CD4-positive, alpha-beta T cell treated with Interleukin-12 subunit alpha and Interleukin-12 subunit beta, for 1 hour (primary cell): ENCODE measurements at regions not wholly inside any gene's neighbourhood (a gene's known extent, or its start where the extent isn't known, plus 50 kb on each side); places are given as distances from the start of the nearest gene placed in this dataset.
A peak's percentile ranks its signal among the peaks of the same experiment; 100 is the strongest.

Experiments
- DNase-seq: peaks from one replicate; pipeline ENCODE4 v3.0.0-alpha.2; 2020

DNA sequence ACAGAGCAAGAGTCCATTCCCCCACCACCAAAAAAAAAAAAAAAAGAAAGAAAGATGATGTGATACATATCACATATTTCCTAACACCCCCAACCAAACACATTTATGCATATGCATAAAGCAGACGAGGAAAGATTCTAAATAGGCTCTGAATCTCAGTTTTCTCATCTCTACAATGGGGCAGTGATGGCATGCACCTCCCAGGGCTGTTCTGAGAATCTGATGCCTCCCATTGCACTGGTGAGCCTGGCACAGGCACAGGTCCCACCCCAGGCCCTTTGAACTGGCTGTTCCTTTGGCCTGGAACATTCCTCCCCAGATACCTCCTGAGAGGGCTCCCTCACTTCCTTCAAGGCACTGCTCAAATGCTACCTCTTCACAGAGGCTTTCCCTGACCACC, 116.5 kb downstream of the C9orf50 start:
- no peak for DNase-seq

DNA sequence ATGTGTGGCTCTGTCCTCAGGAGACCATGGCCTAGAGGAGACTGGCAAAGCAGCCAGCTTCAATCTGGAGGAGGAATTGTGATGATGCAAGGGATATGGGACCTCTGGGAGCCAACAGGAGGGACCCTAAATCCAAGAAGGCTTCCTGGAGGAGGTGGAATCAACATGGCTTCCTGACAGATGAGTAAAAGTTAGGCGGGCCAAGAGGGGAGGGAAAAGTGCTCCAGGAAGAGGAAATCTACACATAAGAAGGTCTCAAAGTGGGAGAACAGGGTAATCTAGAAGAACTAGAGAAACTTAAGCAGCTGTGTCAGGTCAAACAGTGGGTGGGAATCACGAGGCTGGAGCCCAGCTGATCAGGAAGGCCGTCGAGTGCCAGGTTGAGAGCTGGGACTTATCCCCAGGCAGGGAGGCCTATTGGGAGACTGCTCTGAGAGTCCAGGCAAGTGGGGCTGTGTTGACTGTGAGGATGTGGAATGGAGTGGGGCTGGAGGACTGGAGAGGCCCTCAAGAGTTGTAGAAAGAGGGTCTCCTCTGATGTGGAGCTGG, 119.1 kb downstream of the C9orf50 start:
- DNase-seq: no peak

DNA sequence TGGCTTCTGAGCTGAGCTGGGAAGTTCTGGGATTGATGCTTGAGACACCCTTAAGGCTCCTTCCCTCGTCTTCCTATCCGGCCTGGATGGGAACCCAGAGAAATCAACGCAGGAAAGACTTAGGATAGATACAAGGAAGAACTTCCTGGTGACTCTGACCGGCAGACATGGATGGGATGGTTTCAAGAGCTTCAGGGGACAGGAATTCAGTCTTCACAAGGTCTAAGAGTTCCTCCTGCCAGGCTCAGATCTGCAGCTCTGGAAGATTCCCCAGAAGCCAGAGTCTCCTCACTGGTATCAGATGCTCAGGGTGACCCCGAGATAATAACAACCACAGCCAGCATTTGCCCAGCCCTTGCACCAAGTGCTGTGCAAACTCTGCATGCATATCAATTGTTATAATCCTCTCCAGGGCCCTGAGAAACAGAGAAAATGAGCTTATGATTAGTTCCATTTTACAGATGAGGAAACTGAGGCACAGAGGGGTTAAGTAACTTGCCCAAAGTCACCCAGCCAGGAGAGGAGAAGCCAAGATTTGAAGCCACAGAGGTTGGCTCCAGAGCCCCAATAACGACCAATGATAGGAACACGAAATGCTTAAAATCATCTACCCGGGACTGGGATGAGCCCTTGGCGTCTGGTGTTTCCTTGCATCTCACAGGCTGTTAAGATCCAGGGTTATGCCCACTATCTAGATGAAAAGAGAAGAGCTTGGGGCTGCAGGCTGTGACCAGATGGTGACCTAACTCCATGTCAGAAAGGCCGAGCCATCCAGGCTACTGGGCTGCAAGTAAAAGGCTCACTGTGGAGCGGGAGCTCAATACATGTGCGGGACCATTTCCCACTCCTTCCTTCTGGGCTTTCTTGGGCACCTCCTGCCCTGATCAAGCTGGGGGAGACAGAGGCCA, 119.8 kb downstream of the C9orf50 start:
- DNase-seq: no peak

DNA sequence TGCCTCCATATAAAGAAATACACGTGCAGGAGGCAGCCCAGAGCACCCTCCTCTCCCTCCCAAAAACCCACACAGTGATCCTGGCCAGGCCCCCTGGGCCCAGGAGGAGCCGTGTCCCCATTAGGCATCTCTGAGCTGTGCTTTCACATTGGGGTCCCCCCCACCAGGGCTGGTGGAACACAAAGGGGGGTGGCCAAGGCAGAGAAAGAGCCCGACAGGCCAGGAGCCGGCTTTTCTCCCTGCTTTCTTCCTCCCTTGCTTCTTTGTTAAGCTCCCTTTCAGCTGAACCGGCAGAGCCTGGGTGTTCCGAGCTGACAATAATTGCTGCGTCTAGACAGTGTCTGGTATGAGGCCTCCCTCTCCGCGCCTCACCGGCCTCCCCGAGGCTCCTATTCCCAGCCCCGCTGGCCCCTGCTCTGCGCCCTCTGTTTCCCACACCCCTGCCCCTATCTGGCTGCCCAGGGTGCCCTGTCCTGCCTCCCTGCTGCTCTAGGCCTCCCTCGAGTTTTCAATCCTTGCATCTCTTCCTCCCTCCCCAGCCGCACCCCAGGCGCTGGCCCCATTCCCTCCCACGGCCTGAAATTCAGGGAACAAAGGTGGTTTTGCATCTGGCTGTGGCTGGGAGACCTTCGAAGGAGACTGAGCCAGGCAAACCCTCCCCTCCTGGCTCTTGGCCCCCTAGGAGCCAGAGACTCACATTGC, 120.6 kb downstream of the C9orf50 start:
- no peak for DNase-seq

DNA sequence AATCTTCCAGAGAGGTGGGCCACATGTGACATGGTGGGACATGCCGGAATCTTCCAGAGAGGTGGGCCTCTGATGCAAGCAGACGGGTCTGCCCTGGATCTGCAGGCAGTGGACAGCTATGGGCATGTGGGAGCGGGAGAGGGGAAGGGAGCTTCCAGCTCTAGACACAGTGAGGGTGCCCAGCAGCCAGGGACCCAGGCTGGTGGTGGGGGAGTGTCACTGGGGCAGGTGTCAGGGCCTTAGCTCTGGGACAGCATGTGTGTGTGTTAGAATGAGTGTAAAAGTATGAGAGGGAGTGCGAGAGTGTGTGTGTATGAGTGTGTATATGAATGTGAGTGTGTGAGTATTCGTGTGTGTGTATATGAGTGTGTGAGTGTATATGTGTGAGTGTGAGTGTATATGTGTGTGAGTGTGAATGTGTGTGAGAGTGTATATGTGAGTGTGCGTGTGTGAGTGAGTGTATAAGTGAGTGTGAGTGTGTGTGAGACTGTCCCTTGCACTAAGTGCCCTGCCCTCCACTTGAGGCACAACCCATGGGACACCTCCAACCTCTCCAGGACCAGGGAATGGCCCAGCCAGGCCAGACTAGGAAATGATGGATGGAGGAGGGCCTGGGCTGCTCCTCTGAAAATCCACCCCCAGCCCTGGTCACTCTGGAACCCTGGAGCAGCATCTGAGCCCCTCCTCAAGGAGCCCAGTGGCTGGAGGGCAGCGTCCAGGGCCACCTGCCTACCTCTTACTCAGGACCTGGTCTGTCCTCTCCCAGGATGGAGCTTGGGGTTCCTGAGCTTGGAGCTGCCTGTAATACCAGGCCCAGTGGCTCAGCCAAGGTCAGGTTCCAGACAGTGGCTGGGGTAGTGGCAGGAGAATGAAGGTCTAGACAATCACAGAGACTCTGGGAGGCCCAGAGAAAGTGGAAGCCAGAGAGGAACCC, 122.2 kb downstream of the C9orf50 start:
- no peak for DNase-seq

DNA sequence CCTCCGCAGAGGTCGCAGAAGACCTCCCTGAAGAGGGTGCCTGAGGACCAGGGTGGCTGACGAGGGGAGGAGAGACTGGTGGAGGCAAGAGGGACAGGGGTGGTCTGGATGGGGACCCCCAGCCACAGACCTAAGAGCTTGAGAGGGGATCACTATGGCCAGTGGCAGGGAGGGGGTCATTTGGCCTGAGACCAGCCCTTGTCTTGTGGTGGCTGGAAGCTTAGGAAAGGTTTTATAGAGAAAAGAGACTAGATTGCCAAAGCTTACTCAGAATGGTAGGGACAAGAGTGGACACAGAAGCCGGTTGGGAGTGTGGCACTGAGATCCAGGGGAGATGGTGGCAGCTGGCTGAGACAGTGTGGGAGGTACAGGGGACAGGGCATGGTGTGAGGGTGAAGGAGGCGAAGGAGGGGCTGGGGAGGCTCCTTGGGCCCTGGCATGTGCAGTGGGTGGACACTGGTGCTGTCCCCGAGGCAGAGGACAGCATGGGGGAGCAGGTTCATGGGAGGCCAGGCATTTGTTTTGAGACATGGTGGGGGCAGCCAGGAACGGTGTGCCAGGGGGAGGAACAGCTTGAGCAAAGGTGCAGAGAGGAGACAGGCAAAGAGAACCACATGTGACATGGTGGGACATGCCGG, 123.0 kb downstream of the C9orf50 start:
- no peak for DNase-seq

DNA sequence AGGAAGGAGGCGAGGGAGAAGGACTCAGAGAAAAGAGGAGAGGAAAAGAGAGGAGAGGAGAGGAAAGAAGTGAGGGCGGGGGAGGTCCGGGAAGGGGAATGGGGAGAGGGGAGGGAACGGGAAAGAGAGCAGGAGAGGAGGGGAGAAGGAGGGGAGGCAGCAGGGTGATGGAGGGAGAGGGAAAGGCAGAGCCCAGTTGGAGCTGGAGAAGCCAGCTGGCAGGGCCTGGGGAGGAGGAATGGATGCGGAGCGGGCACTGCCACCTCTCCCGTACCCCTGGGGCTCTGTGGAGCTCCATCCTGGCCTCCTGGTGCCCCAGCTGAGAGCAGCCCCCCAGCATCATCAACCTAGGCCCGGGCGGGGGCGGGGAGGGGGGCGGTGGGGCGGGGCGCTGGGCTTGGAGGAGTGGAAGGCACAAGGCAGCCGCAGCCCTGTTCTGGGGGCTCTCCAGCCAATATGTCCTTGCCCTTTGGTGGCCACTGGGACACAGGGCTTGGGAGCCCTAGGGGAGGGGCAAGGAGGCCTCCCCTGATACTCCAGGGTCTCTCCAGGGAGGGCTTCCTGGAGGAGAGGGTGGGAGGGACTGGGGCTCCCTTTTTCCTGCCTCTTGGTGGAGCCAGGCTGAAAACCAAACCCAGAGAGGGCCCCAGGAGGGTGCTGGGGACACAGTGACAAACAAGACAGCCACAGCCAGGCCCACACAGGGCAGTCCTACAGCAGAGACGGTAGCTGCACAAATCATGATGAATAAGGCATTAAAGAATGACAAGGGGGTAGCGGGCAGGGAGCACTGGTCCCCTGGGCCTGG, 123.7 kb downstream of the C9orf50 start:
- DNase-seq: no peak

DNA sequence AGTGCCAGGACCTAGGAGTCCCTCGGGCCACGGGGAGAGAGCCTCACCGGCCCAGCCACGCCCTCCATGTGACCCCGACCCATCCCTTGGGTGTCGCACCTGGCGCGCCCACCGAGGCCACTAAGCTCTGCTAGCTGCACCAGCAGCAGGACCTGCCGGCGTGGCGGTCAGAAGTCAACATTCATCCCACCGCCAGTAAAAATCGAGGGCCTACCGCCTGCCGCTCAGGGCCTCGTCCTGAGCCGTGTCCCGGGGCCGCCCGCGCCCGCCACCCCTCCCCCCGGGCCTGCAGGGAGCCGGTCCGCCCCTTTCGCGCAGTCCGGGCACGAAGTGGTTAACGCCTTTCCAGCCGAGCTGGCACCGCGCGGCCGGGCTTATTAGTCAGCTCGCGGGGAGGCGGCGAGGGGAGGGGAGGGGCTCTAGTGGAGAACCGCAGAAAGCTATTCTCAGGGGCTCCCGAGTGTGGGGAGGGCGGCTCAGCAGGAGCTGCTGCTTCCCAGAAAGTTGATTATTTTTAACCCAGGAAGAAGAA, 124.4 kb downstream of the C9orf50 start:
- DNase-seq: peak; percentile 81

DNA sequence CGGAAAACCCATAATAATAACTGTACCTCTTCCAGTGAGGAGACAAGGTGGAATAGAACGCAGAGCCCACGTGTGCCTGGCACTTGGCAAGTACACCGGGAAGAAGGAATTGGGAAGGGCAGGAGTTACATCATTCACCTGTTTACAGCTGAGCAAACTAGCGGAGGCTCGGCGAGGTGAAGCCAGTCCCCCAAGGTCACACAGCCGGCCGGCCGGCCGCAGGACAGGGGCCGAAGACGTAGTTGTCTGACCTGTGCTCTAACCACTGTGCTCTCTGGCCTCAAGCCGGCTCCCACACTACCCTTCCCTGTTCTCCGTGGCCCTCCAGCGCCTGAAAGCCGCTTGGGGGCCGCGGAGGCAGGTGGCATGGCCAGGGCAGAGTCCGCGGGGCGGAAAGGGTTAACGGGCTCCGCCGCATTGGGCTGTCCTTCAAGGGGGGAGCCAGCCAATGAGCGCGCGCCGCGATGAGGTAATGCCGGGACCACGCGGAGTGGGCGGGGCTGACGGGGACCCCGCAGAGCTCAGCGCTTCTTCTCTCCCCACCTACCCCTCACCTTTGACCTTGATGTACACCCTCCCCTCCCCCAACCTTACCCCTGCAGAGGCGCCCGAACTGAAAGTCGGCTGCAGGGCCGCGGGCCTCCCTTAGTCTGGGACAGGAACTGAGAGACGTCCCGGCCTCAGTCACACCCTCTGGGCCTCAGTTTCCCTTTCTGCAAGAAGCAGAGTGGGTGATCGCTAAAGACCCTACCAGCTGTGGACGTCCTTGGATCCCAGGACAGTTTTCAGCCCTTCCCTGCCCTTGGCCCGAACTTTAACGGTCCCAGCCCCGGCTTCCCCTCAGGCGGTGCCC, 125.1 kb downstream of the C9orf50 start:
- DNase-seq: peak; percentile 93

DNA sequence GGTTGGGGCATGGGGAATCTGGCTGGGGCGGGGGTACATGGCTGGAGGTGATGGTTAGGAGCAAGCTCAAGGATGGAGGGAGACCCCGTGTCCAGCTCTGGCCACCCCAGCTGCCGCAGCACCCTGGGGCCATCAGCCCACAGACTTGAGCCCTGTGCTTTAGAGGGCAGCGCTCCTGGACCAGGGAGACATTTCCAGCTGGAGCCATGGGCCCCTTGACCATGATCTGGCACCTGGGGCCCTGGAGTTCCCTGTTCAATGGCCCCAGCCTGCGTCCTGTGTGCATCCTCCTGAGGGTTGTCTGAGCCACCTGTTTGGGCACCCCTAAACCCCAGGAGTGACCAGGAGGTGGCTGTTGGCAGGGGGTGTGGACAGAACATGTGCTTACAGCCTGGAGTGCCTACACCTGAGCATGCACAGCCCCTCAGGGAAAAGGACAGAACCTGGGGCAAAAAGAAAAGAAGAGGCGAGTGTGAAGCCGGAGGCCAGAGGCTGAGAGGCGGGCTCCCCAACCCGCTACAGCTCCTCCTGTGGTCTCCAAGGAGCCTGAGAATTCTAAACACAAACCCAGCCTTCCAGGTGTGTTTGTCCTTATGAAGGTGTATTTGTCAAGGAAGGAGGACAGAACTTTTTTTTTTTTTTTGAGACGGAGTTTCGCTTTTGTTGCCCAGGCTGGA, 126.7 kb downstream of the C9orf50 start:
- DNase-seq: no peak

DNA sequence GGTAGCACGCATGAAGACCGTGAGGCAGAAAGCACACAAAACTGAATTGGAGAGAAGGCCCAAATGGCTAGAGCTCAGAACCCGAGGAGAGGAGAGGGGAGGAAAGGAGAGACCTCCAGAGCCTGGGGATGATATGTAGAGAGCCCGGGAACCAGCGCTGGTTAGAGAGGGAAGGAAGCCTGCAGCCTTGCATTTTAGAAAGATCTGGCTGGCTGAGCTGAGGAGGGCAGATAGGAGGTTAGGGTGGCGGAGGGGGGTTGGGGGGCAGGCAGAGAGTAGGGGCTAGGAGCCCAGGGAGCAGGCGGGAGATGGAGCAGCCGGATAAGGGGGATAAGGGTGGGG, 127.2 kb downstream of the C9orf50 start:
- DNase-seq: no peak

DNA sequence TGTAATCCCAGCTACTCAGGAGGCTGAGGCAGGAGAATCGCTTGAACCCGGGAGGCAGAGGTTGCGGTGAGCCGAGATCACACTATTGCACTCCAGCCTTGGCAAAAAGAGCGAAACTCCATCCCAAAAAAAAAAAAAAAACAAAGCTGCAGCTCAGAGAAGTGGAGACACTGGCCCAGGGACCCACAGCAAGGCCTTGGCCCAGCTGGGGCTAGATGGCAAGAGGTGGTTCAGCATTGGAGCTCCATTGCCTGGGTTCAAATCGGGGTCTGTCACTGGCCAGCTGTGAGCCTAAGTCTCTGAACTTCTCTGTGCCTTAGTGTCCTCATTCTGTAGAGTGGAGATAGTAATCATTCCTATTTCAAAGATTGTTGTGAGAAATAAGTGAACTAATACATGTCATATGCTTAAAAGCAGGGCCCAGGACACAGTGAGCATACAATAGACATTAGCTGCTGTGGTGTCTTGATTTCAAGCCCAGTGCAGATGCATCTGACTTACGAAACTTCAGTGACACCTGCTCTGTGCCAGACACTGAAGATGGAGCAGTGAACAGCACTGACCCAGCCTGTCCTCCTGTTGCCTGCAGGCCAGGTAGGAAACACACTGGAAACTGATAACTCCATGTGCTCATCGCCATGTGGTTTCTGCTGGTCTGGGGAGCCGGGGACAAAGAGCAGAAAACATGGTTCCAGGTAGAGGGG, 127.7 kb downstream of the C9orf50 start:
- no peak for DNase-seq

DNA sequence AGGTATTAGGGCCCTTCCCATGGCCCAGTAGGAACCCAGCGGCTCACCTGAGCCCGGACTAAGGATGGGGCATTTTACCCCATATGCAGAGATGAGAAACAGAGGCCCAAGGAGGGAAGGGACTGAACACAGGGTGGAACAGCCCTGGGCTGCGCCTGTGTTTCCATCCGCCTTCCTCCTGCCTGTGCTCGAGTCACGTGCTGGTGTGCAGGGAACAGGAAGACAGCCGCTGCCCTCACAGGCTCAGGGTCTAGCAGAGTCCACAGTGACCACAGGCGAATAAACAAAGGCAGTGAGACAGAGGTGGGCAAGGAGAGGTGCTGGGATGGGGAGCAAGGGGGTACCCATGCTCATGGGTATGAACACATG, 129.4 kb downstream of the C9orf50 start:
- DNase-seq: no peak

DNA sequence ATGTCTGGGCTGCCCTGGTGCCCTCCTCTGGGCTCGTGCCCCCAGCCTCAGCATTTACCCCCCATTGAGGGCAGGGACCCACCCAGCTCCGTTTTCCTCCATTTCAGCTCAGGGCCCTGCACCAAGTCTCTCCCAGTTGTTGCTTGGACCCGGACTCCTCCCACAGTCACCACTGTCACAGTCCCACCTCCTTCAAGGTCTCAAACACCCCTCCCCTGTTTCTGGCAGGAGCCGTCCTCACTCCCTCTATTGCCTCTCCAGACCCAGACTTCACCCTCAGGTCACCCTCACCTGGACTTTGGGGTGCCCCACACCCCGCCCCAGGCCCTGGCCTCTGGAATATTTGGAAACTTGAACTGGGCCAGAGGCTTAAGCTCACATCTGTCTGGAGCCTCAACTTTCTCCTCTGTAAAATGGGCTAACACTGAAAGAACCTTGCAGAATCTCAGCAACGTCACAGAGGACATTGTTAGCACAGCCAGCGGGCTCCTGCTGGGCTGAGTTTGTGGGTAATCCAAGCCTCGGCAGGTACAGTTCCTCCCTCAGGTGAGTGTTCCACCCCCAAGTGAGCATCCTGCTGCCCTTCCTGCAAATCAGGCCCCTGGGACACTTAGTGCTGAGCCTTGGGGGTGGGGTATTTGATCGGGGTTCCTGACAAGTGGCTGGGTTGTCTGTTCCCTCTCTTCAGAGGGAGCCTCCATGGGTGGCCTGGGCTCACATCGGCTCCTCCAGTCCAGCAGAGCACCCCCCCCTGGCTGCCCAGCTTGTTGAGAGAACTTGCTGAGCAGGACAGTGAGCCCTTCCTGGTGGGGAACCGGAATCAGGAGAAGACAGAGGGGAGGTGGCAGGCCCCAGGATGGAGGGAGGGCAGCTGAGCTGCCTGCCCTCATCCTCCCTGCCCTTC, 130.1 kb downstream of the C9orf50 start:
- no peak for DNase-seq

DNA sequence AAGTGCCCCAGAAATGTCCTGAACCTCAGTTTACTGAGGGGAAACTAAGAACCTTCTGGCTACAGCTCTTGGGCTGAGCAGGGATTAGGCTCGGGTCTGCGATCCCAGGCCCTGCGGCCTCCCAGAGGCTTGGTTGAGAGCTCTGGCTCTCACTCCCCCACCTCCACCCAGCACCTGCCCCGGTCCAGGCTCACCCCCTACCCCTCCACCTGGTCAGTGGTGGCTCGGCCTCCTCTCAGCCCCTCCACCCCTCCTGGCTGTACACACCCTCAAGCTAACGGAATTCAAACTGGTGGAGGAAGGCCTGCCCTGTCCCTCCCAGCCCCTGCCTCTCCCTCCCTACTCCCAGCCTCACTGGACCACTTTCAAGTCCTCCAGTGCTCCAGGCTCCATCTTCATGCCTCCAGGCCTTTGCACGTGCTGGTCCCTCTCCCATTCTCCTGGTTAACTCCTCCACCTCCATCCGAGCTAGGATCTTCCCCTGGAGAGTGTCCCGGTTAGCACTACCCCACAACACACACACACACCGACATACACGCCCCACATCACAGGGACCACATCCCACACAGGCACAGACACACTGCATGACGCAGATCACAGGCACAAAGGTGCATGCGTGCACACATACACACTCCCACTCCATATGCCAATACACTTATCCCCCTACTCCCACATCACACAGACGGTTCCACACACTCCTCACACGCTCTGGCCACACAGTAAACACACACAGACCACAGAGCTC, 130.9 kb downstream of the C9orf50 start:
- DNase-seq: peak; percentile 74

DNA sequence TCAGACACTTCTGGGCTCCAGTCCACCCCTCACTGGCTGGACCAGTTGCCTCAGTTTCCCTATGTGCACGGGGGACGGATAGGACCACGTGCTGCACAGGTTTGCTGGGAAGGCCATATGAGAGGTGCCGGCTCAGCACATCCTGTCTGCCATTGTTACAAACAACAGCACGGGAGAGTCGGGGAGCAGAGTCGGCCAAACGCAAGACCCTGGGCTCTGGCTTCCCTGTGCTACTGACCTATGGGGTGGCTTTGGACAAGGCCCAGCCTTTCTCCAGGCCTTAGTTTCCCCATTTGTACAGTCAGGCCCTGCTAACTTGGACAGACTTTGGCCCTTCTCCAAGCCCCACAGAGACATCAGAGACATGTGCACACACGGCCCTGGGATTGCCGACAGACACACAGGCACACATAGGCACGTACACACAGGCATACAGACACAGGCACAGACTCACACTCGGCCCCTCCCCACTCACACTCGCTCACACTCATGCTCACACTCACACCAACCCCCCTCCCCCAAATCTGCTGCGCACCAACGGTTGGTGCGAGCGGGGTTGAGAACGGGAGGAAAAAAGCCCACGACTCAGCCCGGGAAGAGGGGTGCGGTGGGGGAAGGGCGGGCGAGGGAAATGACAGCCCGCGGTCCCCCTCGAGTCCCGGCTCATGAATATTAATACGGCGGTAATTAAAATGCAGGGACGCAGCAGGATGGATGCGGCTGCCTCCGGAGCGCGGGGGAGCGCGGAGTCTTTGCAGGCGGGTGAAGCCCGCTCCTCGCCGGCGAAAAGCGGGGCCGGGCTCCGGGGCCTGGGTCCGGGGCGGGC, 133.0 kb downstream of the C9orf50 start:
- DNase-seq: peak; percentile 73
